K562 (cell line): ENCODE measurements at regions not wholly inside any gene's neighbourhood (a gene's known extent, or its start where the extent isn't known, plus 50 kb on each side); places are given as distances from the start of the nearest gene placed in this dataset.

Experiments used
- GTF2A2 ChIP-seq: IDR thresholded peaks from 2 replicates; pipeline ENCODE4 v1.6.1; 2016; ENCODE audit warnings: mild to moderate bottlenecking, missing genetic modification characterization, missing compliant biosample characterization
- MAFK ChIP-seq: IDR thresholded peaks from 2 replicates; pipeline ENCODE4 v1.6.1; 2011; ENCODE audit warnings: low read length, improper control_type of control experiment
- MGA ChIP-seq: fragments of 450-650 bp; IDR thresholded peaks from 2 replicates; pipeline ENCODE4 v1.6.1; 2016; ENCODE audit warnings: mild to moderate bottlenecking, moderate library complexity
- MITF ChIP-seq: IDR thresholded peaks from 2 replicates; pipeline ENCODE4 v1.6.1; 2014; ENCODE audit warnings: antibody characterized with exemption
- PPARD ChIP-seq: fragments of 250-450 bp; sonication (Bioruptor Pico); IDR thresholded peaks from 2 replicates; pipeline ENCODE4 v1.8.0; 2022; ENCODE audit warnings: inconsistent platforms, mild to moderate bottlenecking, moderate library complexity
- ZBTB34 ChIP-seq: fragments of 250-450 bp; sonication (Bioruptor Pico); IDR thresholded peaks from 2 replicates; pipeline ENCODE4 v1.8.0; 2021; ENCODE audit warnings: mild to moderate bottlenecking, moderate library complexity
- ZFX ChIP-seq: sonication (generic); formaldehyde crosslinking; IDR thresholded peaks from 2 replicates; pipeline ENCODE4 v1.8.0; 2022; ENCODE audit warnings: mild to moderate bottlenecking, missing genetic modification reagents, moderate library complexity
- ZNF239 ChIP-seq: fragments of 250-450 bp; sonication (Bioruptor Pico); IDR thresholded peaks from 2 replicates; pipeline ENCODE4 v1.4.0; 2020; ENCODE audit warnings: mild to moderate bottlenecking
- ZNF518B ChIP-seq: fragments of 250-450 bp; sonication (Bioruptor Pico); IDR thresholded peaks from 2 replicates; pipeline ENCODE4 v1.5.0; 2021; ENCODE audit warnings: mild to moderate bottlenecking, moderate library complexity
- ZNF699 ChIP-seq: fragments of 250-450 bp; sonication (Bioruptor Pico); IDR thresholded peaks from 2 replicates; pipeline ENCODE4 v1.8.0; 2021; ENCODE audit warnings: mild to moderate bottlenecking, moderate library complexity; ENCODE audit not compliant: insufficient replicate concordance
- ZNF766 ChIP-seq: fragments of 200-800 bp; sonication (Bioruptor generic); conservative IDR thresholded peaks from 2 replicates; pipeline ENCODE4 v1.6.1; 2016; ENCODE audit warnings: missing genetic modification characterization, missing compliant biosample characterization

- TF ChIP-seq MGA: no peak
- TF ChIP-seq ZNF518B (CRISPR knock-in tag): no peak
- TF ChIP-seq MAFK: no peak
- no peak for TF ChIP-seq ZBTB34 (CRISPR knock-in tag)
- TF ChIP-seq ZNF699 (CRISPR knock-in tag): no peak
- TF ChIP-seq PPARD (CRISPR knock-in tag): no peak
- no peak for TF ChIP-seq GTF2A2 (tag)
- no peak for TF ChIP-seq MITF
- TF ChIP-seq ZFX (CRISPR knock-in tag): no peak
- no peak for TF ChIP-seq ZNF766 (CRISPR knock-in tag)
- TF ChIP-seq ZNF239 (CRISPR knock-in tag): no peak
These were observed 2065.7 kb downstream of the MRPL39 start (continued) for GRCh38 chr21:23541571-23541970.
